ENCODE measurements at regions not wholly inside any gene's neighbourhood (a gene's known extent, or its start where the extent isn't known, plus 50 kb on each side); places are given as distances from the start of the nearest gene placed in this dataset.

DNA sequence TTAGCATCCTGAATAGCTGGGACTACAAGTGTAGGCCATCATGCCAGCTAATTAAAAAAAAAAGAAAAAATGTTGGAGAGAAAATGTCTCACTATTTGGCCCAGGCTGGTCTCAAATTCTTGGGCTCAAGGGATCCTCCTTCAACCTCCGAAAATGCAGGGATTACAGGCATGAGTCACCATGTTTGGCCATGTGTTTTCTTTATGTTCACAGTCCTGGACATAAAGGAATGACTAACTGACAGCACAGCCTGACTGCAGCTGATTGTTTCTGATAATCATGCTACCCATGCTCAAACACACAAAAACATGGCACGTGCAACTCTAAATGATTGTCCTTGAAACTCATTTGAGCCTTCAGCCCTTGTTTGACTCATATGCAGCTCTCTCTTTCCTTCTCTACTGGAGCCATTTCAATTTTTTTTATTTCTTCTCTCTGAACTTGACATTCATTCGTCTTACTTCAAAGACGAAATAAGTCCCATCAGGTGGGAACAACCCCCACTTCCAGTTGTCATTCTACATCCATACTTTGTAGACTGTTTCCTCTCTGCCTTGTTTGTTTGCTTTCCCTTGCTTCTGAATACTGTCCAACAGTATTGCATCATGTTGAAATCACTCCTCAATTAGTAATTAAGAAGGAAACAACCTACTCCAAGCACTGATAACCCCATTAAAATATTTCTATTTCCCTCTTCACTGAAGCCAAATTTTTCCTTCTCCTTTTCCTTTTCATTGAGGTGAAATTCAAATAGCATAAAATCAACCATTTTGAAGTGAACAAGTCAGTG, 413.0 kb downstream of the BMP2 start:
- DNase-seq, result no peak

DNA sequence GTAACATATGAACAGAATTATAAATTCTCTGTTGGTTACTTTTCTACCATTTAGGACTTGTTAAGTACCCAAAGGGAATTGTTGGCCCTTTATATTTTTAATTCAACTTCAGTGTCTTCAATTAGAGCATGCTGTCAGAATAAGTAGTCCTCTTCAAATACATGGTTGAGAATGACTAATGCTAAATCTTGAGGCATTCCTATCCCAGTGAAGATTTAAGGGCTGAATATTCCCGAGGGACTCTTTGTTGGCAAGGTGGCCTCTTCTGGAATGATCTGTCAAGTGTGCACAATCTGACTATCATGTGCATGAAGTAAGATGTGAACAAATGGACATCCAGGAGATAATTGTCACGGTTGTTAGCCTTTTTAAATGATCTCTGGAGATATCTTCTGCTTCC, 421.7 kb downstream of the BMP2 start:
- DNase-seq, result no peak

- no peak for DNase-seq
Measured at GRCh38 chr20:7193681-7194080, 426.2 kb downstream of the BMP2 start.

- no peak for DNase-seq
Measured at GRCh38 chr20:7195704-7196103, 428.2 kb downstream of the BMP2 start.

- no peak for DNase-seq
Measured at GRCh38 chr20:7196481-7196880, 429.0 kb downstream of the BMP2 start.

GRCh38 chr20:7199861-7200260, 432.4 kb downstream of the BMP2 start:
- DNase-seq, result no peak

DNA sequence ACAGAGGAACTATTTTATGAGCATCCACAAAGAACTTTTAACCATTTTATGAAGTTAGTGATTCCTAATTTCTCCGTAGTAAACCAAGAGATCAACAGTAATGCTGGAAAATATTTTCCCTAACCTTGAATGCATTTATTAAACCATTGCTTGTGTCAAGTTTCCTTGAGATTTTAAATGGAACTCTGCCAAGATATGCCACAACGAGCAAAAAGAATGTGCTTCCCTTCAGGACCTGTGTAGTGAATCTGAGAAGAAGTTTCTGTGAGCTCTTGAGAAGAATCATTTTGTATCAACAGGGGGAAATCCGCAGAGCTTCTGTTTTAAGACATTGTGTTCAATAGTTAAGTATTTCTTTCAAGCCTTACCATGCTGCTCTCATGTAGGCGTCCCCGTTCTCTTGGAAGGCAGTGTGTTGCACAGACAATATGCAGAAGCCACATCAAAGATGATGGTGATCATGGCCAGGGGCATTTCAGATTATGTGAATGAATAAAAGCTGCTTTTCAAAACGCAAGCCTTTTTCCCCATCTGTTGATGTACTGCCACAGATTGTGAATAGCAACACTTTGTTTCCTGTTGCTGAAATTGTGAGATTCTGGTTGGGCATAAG, 439.8 kb downstream of the BMP2 start:
- DNase-seq, result no peak

DNA sequence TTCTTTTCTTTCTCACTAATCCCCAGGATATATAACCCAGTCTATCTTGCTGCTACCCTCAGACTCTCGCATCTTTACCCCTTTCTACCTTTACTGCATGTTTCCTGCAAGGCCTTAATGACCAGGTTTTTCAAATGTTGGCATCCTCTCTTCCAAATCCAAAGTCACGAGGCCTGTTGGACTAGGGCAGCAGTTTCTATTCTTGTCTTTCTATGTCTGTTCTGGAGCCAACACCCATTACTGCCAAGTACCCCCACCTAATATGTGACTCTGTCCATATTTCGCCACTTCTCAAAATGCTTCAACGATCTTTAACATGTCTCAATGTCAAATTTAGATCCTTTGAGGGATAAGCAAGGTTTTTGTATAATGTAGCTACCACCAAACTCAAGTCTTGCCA, 443.4 kb downstream of the BMP2 start:
- DNase-seq, result no peak

DNA sequence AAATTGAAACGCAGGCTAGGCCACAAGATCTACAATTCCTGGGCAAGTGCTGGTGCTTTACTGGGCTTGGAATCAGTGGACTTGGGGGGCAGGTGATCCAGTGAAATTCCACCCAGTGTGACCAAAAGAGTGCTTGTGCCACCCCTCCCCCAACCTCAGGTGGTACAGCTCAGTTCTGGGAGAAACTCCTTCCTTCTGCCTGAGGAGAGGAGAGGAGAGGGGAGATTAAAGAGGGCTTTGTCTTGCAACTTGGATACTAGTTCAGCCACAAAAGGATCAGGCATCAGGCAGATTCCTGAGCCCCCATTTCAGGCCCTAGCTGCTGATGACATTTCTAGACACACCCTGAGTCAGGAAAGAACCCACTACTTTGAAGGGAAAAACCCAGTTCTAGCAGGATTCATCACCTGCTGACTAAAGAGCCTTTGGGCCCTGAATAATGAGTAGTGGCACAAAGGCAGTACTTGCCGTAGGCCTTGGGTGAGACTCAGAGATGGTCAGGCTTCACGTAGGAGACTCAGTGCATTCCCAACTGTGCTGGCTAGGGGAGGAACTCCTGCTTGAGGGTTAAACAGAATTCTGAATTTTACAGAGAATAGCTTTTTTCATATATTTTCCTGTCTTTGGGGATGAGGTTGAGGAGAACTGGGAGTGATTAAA, 446.7 kb downstream of the BMP2 start:
- DNase-seq, result no peak

- DNase-seq, result no peak
Measured at GRCh38 chr20:7217606-7218005, 450.1 kb downstream of the BMP2 start.

DNA sequence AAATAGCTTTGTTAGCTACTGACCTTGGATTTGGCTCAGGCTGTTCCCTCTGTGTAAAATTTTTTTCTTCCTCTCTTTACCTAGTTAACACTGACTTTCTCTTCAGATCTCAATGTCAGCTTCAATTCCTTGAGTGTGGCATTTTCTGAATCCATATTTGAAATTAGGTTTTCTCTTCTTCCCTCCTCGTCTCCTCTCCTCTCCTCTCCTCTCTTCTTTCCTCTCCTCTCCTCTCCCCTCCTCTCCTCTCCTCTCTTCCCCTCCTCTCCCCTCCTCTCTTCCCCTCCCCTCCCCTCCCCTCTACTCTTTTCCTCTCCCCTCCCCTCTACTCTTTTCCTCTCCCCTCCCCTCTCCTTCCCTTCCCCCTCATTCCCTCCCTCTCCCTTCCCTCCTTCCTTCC, 453.3 kb downstream of the BMP2 start:
- DNase-seq, result no peak

DNA sequence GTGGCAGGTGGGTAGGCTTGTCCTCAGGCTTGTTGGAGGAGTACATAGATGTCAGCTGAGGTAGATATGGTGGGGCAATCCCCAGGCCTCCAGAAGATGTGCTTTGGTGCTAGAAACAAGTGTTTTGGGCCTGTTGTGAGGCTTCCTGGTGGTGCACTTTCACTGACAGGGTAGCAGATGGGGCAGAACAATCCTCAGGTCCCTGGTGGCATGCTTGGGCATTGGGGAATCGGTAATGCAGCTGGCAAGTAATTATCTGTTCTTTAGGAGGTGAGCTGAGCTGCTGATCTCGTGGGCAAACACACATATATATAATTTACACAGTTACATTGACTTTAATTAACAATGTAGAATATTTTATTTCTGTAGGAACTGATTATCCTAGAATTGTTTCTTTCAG, 458.7 kb downstream of the BMP2 start:
- DNase-seq, result no peak

DNA sequence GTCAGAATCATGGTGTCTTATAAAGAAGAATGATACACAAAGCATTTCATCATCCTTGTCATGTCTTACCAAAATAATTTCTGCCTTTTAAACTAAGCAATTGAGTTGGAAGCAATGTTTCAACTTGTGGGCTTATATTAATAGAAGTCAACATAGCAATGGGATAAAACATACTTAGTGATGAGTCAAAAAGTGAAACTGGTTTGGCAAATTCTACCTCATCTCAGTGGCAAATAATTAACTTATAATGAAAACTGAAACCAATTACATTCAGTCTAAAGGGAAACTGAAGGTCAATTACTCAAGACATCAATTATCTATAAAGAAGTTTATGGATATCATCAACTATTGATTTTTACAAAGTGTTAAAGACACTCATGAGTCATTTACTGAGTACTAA, 463.8 kb downstream of the BMP2 start:
- no peak for DNase-seq

- no peak for DNase-seq
Measured at GRCh38 chr20:7232796-7233195, 465.3 kb downstream of the BMP2 start.

- DNase-seq, result no peak
Measured at GRCh38 chr20:7237251-7237650, 469.8 kb downstream of the BMP2 start.

GRCh38 chr20:7240490-7240889, 473.0 kb downstream of the BMP2 start:
- no peak for DNase-seq

GRCh38 chr20:7248281-7249201, 481.1 kb downstream of the BMP2 start:
- DNase-seq, result no peak

GRCh38 chr20:7250337-7250736, 482.9 kb downstream of the BMP2 start:
- DNase-seq, result no peak

GRCh38 chr20:7257099-7257498, 489.6 kb downstream of the BMP2 start:
- DNase-seq, result no peak

- no peak for DNase-seq
Measured at GRCh38 chr20:7257692-7258466, 490.4 kb downstream of the BMP2 start.

DNA sequence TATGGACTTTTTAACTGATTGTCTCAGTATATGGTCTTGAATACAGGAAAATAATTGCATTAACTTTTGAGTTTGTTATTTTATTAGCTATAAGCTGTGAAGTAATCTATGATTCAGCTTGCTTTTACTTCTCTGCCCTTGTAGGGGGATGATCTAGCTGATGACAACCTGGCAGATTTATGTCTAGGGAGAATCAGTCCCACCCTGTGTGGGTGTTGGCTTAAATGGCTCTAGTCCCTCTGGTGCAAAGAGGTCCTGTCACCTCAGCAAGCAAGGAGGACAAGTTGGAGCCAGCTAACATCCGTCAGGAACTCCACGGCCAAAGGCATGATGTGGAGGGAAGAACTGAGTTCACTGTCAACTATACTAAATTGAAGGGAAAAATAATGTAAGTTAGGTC, 495.3 kb downstream of the BMP2 start:
- DNase-seq, result no peak

DNA sequence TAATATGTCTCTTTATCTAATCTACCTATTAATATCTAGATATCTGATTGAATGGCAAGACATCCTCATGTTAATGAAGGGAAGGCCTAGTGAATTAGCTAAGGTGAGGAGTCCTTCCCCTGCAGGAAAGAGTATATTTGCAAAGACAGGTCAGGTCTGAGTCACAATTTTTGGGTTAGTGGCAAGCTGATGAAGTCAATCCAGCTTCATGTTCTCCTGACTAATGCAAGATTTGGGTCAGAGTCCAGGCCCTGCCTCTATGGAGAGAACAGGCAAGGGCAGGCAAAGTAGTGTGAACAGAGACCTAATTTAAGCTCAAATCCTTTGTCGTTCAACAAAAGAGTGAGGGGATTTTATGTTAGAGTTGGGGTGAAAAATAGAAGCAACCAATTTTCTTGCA, 496.7 kb downstream of the BMP2 start:
- DNase-seq, result no peak

All from SHP77 (cell line).